ENCODE measurements at regions not wholly inside any gene's neighbourhood (a gene's known extent, or its start where the extent isn't known, plus 50 kb on each side); places are given as distances from the start of the nearest gene placed in this dataset.

DNA sequence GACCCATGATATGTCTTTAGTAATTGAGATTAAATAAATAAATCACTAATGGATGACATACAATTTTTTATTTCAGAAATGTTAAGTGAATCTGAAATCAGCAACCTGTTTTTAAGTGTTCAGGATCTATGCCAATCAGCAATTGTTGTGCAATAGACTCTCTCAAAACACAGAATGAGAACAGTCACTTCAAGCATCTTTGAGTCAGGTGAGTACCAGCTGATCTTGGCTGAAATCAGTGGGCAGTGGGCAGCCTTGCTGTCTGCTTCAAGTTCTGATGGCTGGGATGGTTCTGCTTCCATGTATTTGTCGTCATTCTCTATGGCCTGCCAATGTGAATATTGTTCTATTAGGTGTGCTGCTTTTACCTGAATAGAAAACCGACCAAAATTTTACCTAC is 82.3 kb upstream of the NRG3 start:
- no peak for DNase-seq (ENCODE audit: low spot score)

DNA sequence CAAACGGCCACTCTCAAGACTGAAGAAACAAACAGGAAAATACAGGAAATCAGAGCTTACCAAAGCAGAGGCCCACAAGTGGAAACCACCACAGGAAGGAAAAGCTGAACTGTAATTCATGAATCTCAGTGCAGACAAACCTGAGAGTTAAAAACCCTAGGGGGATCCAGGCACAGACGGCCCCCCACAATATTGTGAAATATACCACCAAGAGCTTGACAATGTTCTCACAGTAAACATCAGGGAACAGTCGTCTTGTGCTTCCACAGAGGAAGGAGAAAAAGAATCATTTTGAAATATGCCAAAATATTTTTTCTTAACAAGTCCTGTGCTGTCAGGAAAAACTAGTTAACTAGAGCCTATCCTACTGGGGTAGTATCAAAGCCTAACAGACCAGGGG is 68.2 kb upstream of the NRG3 start:
- DNase-seq (ENCODE audit: low spot score): no peak

DNA sequence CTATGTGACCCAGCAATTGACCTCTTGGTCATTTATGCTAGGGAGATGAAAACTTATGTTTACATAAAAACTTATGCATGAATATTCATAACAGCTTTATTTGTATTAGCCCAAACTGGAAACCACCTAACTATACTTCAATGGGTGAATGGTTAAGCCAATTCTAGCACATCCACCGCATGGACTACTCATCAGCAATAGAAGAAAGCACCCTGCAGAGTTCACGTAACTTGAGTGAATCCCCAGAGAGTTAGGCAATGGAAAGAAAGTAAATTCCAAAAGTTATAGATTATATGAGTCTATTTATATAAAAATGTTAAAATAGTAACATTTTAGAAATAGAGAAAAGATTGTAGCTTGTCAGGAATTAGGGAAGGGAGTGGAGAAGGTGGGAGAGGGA is 60.2 kb upstream of the NRG3 start:
- no peak for DNase-seq (ENCODE audit: low spot score)

DNA sequence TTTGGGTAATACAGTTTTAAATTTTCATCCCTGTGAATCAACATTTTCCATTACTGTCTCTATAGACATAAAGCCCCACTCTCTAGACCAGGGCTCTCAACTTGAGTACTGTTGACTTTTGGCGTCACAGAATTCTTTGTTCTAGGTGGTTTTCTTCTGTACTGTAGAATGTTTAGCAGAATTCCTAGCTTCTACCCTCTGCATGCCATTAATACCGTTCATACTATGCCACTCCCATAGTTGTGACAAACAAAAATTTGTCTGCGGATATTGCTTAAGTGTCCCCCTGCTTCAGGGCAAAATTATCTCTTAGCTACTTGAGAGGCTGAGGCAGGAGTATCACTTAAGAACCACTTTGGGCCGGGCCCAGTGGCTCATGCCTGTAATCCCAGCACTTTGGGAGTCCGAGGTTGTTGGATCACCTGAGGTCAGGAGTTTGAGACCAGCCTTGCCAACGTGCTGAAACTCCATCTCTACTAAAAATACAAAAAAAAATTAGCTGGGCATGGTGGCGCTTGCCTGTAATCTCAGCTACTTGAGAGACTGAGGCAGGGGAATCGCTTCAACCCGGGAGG is 57.3 kb upstream of the NRG3 start:
- DNase-seq (ENCODE audit: low spot score): no peak

DNA sequence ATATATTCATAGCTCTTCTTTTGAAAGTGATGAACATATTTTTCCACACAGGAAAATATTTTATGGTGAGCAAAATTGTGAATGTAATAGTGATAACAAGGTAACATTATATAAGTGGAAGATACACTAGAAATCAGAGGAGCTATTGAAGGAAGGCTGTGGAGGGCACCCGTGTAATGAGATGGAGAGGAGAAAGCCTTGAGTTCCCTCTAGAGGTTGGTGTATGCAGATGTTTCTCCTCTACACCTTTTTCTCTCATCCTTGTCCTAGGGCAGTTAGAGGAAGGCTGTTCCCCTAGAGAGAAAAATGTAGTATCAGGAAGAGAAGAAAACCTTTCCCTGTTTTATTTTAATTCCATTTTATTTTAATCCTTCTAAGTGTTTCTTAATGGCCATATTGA is 54.6 kb upstream of the NRG3 start:
- peak; percentile 14 for DNase-seq (ENCODE audit: low spot score)

Measured in SW480 (cell line).